ENCODE measurements at regions not wholly inside any gene's neighbourhood (a gene's known extent, or its start where the extent isn't known, plus 50 kb on each side); places are given as distances from the start of the nearest gene placed in this dataset.

DNA sequence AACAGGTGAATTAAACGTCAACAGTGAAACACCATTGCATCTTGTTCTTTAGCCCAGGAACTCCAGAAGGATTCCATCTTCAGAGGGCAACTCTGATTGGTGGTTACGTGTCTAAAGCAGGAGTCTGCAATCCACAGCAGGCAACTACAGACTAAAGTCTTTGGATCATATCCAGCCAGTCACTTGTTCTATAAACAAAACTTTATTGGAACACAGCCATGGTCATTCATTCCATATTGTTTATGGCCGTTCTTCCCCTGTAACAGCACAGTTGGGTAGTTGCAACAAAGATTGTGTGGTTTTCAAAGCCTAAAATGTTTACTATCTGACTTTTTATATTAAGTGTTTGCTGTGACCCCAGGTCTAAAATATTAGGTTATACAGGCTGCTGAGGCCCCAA, 94.7 kb upstream of the IMMP2L start:
- FAIRE-seq (no peak), DNase-seq (ENCODE audit: low read depth, low spot score) (no peak), ATAC-seq (no peak)
- Histone ChIP-seq H3K9ac (ENCODE audit: control insufficient read depth, insufficient read depth, low read length) (no peak overlapping the region), H3K36me3 (ENCODE audit: control insufficient read depth in 2 of 2, insufficient read depth in 2 of 2, low read length in 1 of 2) (no peaks in the 10 kb centered on the region), H4K20me1 (ENCODE audit: control insufficient read depth, insufficient read depth) (no peaks in the 10 kb centered on the region), H3K79me2 (ENCODE audit: control insufficient read depth, insufficient read depth, low read length) (no peaks in the 10 kb centered on the region), H3K27me3 (replicated peaks in 1 of 2; ENCODE audit: control insufficient read depth in 2 of 2, insufficient read depth in 2 of 2, low read length in 1 of 2) (no peaks in the 10 kb centered on the region), H3K9me3 (replicated peaks; ENCODE audit: control insufficient read depth, insufficient read depth, low read length) (no peaks in the 10 kb centered on the region), H3K27ac (ENCODE audit: control insufficient read depth, insufficient read depth) (no peak overlapping the region), H2AFZ (ENCODE audit: control insufficient read depth, low read depth, low read length) (no peak overlapping the region), H3K4me2 (ENCODE audit: control insufficient read depth, insufficient read depth) (no peak overlapping the region), H3K4me3 (no peak overlapping the region), H3K4me1 (ENCODE audit: control insufficient read depth, insufficient read depth, low read length) (no peaks in the 10 kb centered on the region)
- ChIA-PET CTCF (no interaction called here), POLR2A (no interaction called here), SMC1A (ENCODE audit: uncharacterized antibody, unreplicated experiment) (interaction anchor here (0.9 kb wide), 1 partner anchor 26 kb away, joined by 4 read pairs; no protein-coding TSS in a partner anchor), RAD21 (ENCODE audit: unreplicated experiment) (no interaction called here)
- WGBS (ENCODE audit: insufficient coverage, insufficient replicate concordance, low lambda C conversion rate, missing lambda C conversion rate): 19% methylated on average over 3 of the region's 3 CpGs
- no TSS peak for BruUV-seq (replicated peaks)
- TF ChIP-seq FOS (IDR thresholded peaks at IDR 0.05; ENCODE audit: borderline replicate concordance, extremely low read depth, insufficient read length) (no peak), CEBPB (IDR thresholded peaks at IDR 0.05; ENCODE audit: borderline replicate concordance in 1 of 2, low read depth in 2 of 2, low read length in 2 of 2) (no peak), KLF5 (IDR thresholded peaks at IDR 0.05; ENCODE audit: partially characterized antibody) (no peak), ZZZ3 (IDR thresholded peaks at IDR 0.05; ENCODE audit: control insufficient read depth, insufficient read length, low read depth) (no peak)
- in situ Hi-C loops (cut with MboI): no loop called here
- intact Hi-C loops (cut with micrococcal nuclease; ENCODE audit: unreplicated experiment): no loop called here

DNA sequence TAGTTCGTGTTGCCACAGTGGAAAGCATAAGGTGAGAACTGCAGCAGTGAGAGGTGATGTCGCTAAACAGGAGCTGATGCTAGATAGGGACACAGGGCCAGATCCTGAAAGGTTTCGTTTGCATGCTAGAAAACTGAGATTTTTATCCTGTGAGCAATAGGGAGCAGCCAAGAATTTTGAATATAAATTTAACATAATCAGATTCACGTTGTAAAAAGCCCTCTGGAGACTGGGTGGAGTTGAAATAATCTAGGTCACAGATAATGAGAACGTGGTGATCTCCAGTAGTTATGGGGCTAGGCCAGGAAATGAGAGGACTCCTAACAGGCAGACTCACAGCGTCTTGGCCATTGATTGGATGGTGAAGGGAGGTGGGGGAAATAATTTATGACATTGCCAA, 92.1 kb upstream of the IMMP2L start:
- POLR2A ChIA-PET: no interaction called here
- H3K79me2 ChIP-seq (ENCODE audit: control insufficient read depth, insufficient read depth, low read length): no peaks in the 10 kb centered on the region
- intact Hi-C loops (cut with micrococcal nuclease; ENCODE audit: unreplicated experiment) (no loop called here), in situ Hi-C loops (cut with MboI) (no loop called here)
- SMC1A ChIA-PET (ENCODE audit: uncharacterized antibody, unreplicated experiment): interaction anchor here (0.6 kb wide), 1 partner anchor 511 kb away, joined by 3 read pairs; no protein-coding TSS in a partner anchor
- RAD21 ChIA-PET (ENCODE audit: unreplicated experiment): no interaction called here
- H3K27me3 ChIP-seq (replicated peaks in 1 of 2; ENCODE audit: control insufficient read depth in 2 of 2, insufficient read depth in 2 of 2, low read length in 1 of 2): no peaks in the 10 kb centered on the region
- no peak overlapping the region for H3K4me3 ChIP-seq
- ATAC-seq (no peak), FAIRE-seq (no peak), DNase-seq (ENCODE audit: low read depth, low spot score) (no peak)
- BruUV-seq (replicated peaks): no TSS peak
- no peaks in the 10 kb centered on the region for H3K9me3 ChIP-seq (replicated peaks; ENCODE audit: control insufficient read depth, insufficient read depth, low read length)
- H3K27ac ChIP-seq (ENCODE audit: control insufficient read depth, insufficient read depth): no peak overlapping the region
- CTCF ChIA-PET: no interaction called here
- H3K36me3 ChIP-seq (ENCODE audit: control insufficient read depth in 2 of 2, insufficient read depth in 2 of 2, low read length in 1 of 2): no peaks in the 10 kb centered on the region
- H2AFZ ChIP-seq (ENCODE audit: control insufficient read depth, low read depth, low read length): no peak overlapping the region
- no peak overlapping the region for H3K9ac ChIP-seq (ENCODE audit: control insufficient read depth, insufficient read depth, low read length)
- H3K4me1 ChIP-seq (ENCODE audit: control insufficient read depth, insufficient read depth, low read length): no peaks in the 10 kb centered on the region
- H3K4me2 ChIP-seq (ENCODE audit: control insufficient read depth, insufficient read depth): no peak overlapping the region
- WGBS (ENCODE audit: insufficient coverage, insufficient replicate concordance, low lambda C conversion rate, missing lambda C conversion rate): 25% methylated on average over 6 of the region's 6 CpGs
- TF ChIP-seq, protein P1, sequence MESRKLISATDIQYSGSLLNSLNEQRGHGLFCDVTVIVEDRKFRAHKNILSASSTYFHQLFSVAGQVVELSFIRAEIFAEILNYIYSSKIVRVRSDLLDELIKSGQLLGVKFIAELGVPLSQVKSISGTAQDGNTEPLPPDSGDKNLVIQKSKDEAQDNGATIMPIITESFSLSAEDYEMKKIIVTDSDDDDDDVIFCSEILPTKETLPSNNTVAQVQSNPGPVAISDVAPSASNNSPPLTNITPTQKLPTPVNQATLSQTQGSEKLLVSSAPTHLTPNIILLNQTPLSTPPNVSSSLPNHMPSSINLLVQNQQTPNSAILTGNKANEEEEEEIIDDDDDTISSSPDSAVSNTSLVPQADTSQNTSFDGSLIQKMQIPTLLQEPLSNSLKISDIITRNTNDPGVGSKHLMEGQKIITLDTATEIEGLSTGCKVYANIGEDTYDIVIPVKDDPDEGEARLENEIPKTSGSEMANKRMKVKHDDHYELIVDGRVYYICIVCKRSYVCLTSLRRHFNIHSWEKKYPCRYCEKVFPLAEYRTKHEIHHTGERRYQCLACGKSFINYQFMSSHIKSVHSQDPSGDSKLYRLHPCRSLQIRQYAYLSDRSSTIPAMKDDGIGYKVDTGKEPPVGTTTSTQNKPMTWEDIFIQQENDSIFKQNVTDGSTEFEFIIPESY (IDR thresholded peaks at IDR 0.05): no peak
- no peak for TF ChIP-seq POU2F2 (IDR thresholded peaks at IDR 0.05; ENCODE audit: borderline replicate concordance, low read depth, low read length)
- TF ChIP-seq CHD4 (IDR thresholded peaks at IDR 0.05): no peak
- TF ChIP-seq NFYB (IDR thresholded peaks at IDR 0.05; ENCODE audit: insufficient read depth, low read depth, low read length): no peak
- TF ChIP-seq, protein P2, sequence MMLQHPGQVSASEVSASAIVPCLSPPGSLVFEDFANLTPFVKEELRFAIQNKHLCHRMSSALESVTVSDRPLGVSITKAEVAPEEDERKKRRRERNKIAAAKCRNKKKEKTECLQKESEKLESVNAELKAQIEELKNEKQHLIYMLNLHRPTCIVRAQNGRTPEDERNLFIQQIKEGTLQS (IDR thresholded peaks at IDR 0.05; ENCODE audit: borderline replicate concordance, extremely low read depth, low read depth, low read length): no peak
- TF ChIP-seq STAT3 (IDR thresholded peaks at IDR 0.05; ENCODE audit: low read depth, low read length): no peak
- TF ChIP-seq, protein P3, sequence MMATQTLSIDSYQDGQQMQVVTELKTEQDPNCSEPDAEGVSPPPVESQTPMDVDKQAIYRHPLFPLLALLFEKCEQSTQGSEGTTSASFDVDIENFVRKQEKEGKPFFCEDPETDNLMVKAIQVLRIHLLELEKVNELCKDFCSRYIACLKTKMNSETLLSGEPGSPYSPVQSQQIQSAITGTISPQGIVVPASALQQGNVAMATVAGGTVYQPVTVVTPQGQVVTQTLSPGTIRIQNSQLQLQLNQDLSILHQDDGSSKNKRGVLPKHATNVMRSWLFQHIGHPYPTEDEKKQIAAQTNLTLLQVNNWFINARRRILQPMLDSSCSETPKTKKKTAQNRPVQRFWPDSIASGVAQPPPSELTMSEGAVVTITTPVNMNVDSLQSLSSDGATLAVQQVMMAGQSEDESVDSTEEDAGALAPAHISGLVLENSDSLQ (IDR thresholded peaks at IDR 0.05): no peak
- no peak for TF ChIP-seq EGR1 (IDR thresholded peaks at IDR 0.05; ENCODE audit: borderline replicate concordance in 1 of 2, low read depth in 2 of 2, low read length in 2 of 2)
- TF ChIP-seq, protein P4, sequence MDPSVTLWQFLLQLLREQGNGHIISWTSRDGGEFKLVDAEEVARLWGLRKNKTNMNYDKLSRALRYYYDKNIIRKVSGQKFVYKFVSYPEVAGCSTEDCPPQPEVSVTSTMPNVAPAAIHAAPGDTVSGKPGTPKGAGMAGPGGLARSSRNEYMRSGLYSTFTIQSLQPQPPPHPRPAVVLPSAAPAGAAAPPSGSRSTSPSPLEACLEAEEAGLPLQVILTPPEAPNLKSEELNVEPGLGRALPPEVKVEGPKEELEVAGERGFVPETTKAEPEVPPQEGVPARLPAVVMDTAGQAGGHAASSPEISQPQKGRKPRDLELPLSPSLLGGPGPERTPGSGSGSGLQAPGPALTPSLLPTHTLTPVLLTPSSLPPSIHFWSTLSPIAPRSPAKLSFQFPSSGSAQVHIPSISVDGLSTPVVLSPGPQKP (IDR thresholded peaks at IDR 0.05; ENCODE audit: low read depth, low read length): no peak
- no peaks in the 10 kb centered on the region for H4K20me1 ChIP-seq (ENCODE audit: control insufficient read depth, insufficient read depth)
